ENCODE measurements at regions not wholly inside any gene's neighbourhood (a gene's known extent, or its start where the extent isn't known, plus 50 kb on each side); places are given as distances from the start of the nearest gene placed in this dataset.

GRCh38 chr3:41018855-41019254 is 180.4 kb upstream of the CTNNB1 start:
- intact Hi-C loops (cut with micrococcal nuclease; ENCODE audit: unreplicated experiment) = no loop called here
- POLR2A ChIA-PET = no interaction called here
- no TSS peak for BruUV-seq (replicated peaks)
- Histone ChIP-seq H3K9me3 (ENCODE audit: low read length) (no peaks in the 10 kb centered on the region), H3K79me2 (ENCODE audit: insufficient read depth, low read depth, low read length) (no peaks in the 10 kb centered on the region), H3K36me3 (ENCODE audit: insufficient read depth, low read length) (no peaks in the 10 kb centered on the region), H3K4me3 (ENCODE audit: low read depth, low read length, poor library complexity, severe bottlenecking) (no peak overlapping the region), H3K4me2 (ENCODE audit: low read length) (no peak overlapping the region), H3K9me2 (ENCODE audit: insufficient read depth, low read length) (no peaks in the 10 kb centered on the region), H4K20me1 (ENCODE audit: insufficient read depth, low read length) (no peaks in the 10 kb centered on the region), H3K27ac (ENCODE audit: low read depth, low read length, poor library complexity, severe bottlenecking) (no peak overlapping the region), H2AFZ (ENCODE audit: low read length) (no peak overlapping the region), H3K4me1 (ENCODE audit: insufficient read depth, low read length, poor library complexity, severe bottlenecking) (no peaks in the 10 kb centered on the region)
- no peak for DNase-seq (ENCODE audit: low spot score)
- CTCF ChIA-PET (ENCODE audit: unreplicated experiment) = no interaction called here
- TF ChIP-seq EZH2phosphoT487 (IDR thresholded peaks at IDR 0.05; ENCODE audit: borderline replicate concordance, low read depth, low read length) = no peak

- POLR2A ChIA-PET = interaction anchor here (0.6 to 1.4 kb wide), 5 partner anchors 12 to 133 kb away, joined by 3 to 5 read pairs (median 3); no protein-coding TSS in a partner anchor
- CTCF ChIA-PET (ENCODE audit: unreplicated experiment) = no interaction called here
- Histone ChIP-seq H3K9me2 (ENCODE audit: insufficient read depth, low read length) (no peaks in the 10 kb centered on the region), H3K79me2 (ENCODE audit: insufficient read depth, low read depth, low read length) (no peaks in the 10 kb centered on the region), H4K20me1 (ENCODE audit: insufficient read depth, low read length) (no peaks in the 10 kb centered on the region), H3K4me2 (ENCODE audit: low read length) (no peak overlapping the region), H3K4me1 (ENCODE audit: insufficient read depth, low read length, poor library complexity, severe bottlenecking) (no peaks in the 10 kb centered on the region), H2AFZ (ENCODE audit: low read length) (no peak overlapping the region), H3K9me3 (ENCODE audit: low read length) (no peaks in the 10 kb centered on the region), H3K36me3 (ENCODE audit: insufficient read depth, low read length) (no peaks in the 10 kb centered on the region), H3K4me3 (ENCODE audit: low read depth, low read length, poor library complexity, severe bottlenecking) (no peak overlapping the region), H3K27ac (ENCODE audit: low read depth, low read length, poor library complexity, severe bottlenecking) (no peak overlapping the region)
- DNase-seq (ENCODE audit: low spot score) = no peak
- TF ChIP-seq CTCF (conservative IDR thresholded peaks at IDR 0.05; ENCODE audit: low read length) = no peak
- TF ChIP-seq EZH2phosphoT487 (IDR thresholded peaks at IDR 0.05; ENCODE audit: borderline replicate concordance, low read depth, low read length) = no peak
- intact Hi-C loops (cut with micrococcal nuclease; ENCODE audit: unreplicated experiment) = no loop called here
- no TSS peak for BruUV-seq (replicated peaks)
Observed at GRCh38 chr3:41024031-41024836, 175.1 kb upstream of the CTNNB1 start.

- no peak overlapping the region for H3K4me3 ChIP-seq (ENCODE audit: low read depth, low read length, poor library complexity, severe bottlenecking)
- no peaks in the 10 kb centered on the region for H3K36me3 ChIP-seq (ENCODE audit: insufficient read depth, low read length)
- CTCF ChIA-PET (ENCODE audit: unreplicated experiment) = no interaction called here
- POLR2A ChIA-PET = interaction anchor here (0.5 to 0.6 kb wide), 2 partner anchors 19 to 1148 kb away, joined by 3 read pairs; no protein-coding TSS in a partner anchor
- no peaks in the 10 kb centered on the region for H4K20me1 ChIP-seq (ENCODE audit: insufficient read depth, low read length)
- H3K27ac ChIP-seq (ENCODE audit: low read depth, low read length, poor library complexity, severe bottlenecking) = no peak overlapping the region
- no peaks in the 10 kb centered on the region for H3K9me2 ChIP-seq (ENCODE audit: insufficient read depth, low read length)
- H3K79me2 ChIP-seq (ENCODE audit: insufficient read depth, low read depth, low read length) = no peaks in the 10 kb centered on the region
- no peaks in the 10 kb centered on the region for H3K4me1 ChIP-seq (ENCODE audit: insufficient read depth, low read length, poor library complexity, severe bottlenecking)
- TF ChIP-seq CTCF (conservative IDR thresholded peaks at IDR 0.05; ENCODE audit: low read length) = no peak
- no peak for TF ChIP-seq EZH2phosphoT487 (IDR thresholded peaks at IDR 0.05; ENCODE audit: borderline replicate concordance, low read depth, low read length)
- no peak overlapping the region for H3K4me2 ChIP-seq (ENCODE audit: low read length)
- H3K9me3 ChIP-seq (ENCODE audit: low read length) = no peaks in the 10 kb centered on the region
- intact Hi-C loops (cut with micrococcal nuclease; ENCODE audit: unreplicated experiment) = no loop called here
- DNase-seq (ENCODE audit: low spot score) = no peak
- H2AFZ ChIP-seq (ENCODE audit: low read length) = no peak overlapping the region
- no TSS peak for BruUV-seq (replicated peaks)
Observed at GRCh38 chr3:41026394-41027177, 172.7 kb upstream of the CTNNB1 start.

Data from OCI-LY7 (cell line).